Common myeloid progenitor, CD34-positive (primary cell): ENCODE measurements at regions not wholly inside any gene's neighbourhood (a gene's known extent, or its start where the extent isn't known, plus 50 kb on each side); places are given as distances from the start of the nearest gene placed in this dataset.

Source experiments
- CTCF ChIA-PET: fragments of 350-600 bp; sonication (Branson Sonifier 250); formaldehyde crosslinking; loops from one replicate; lab custom pipeline; 2021; ENCODE audit warnings: antibody characterized with exemption; lab: Charles Lee
- POLR2A ChIA-PET: fragments of 350-600 bp; sonication (Branson Sonifier 250); formaldehyde crosslinking; loops from one replicate; lab custom pipeline; 2021; ENCODE audit warnings: antibody characterized with exemption; lab: Charles Lee
- DNase-seq, 3 donors: peaks; one replicate each; pipeline versions ENCODE4 v3.0.0 to v3.0.0-alpha.2; 2013
- H3K27ac ChIP-seq, 2 experiments: 1 replicate in 1 of 2; 2 replicates in 1 of 2; pipeline ENCODE4 v1.7.0; 2013; ENCODE audit warnings: inconsistent platforms in 2 of 2, low read length in 2 of 2, mild to moderate bottlenecking in 2 of 2, low read depth in 1 of 2, moderate library complexity in 1 of 2; ENCODE audit not compliant: severe bottlenecking in 2 of 2, insufficient read depth in 1 of 2, poor library complexity in 1 of 2
- H3K27me3 ChIP-seq, 5 experiments: replicated peaks in 2 of 5; 1 replicate in 3 of 5; 2 replicates in 2 of 5; pipeline versions ENCODE4 v1.6.1 to v1.7.0; 2013; ENCODE audit warnings: low read length in 4 of 5, mild to moderate bottlenecking in 2 of 5, moderate library complexity in 2 of 5, inconsistent platforms in 1 of 5; ENCODE audit not compliant: insufficient read depth in 5 of 5, control insufficient read depth in 4 of 5
- H3K36me3 ChIP-seq, 4 experiments: 1 replicate in 2 of 4; 2 replicates in 2 of 4; pipeline versions ENCODE4 v1.6.1 to v1.7.0; 2013; ENCODE audit warnings: low read length in 3 of 4, control low read depth in 1 of 4, mild to moderate bottlenecking in 1 of 4; ENCODE audit not compliant: control insufficient read depth in 4 of 4, insufficient read depth in 4 of 4
- H3K4me1 ChIP-seq, 4 experiments: 1 replicate in 3 of 4; 2 replicates in 1 of 4; pipeline versions ENCODE4 v1.6.1 to v1.7.1; 2013; ENCODE audit warnings: low read length in 3 of 4, mild to moderate bottlenecking in 3 of 4, control low read depth in 1 of 4, inconsistent platforms in 1 of 4, moderate library complexity in 1 of 4; ENCODE audit not compliant: control insufficient read depth in 4 of 4, insufficient read depth in 4 of 4; ENCODE audit errors: control extremely low read depth in 1 of 4
- H3K4me3 ChIP-seq, 7 experiments: 1 replicate in 4 of 7; 2 replicates in 3 of 7; pipeline versions ENCODE4 v1.5.1 to v1.7.0; 2013; ENCODE audit warnings: mild to moderate bottlenecking in 7 of 7, low read length in 6 of 7, moderate library complexity in 6 of 7, inconsistent platforms in 2 of 7, low read depth in 2 of 7, control low read depth in 1 of 7; ENCODE audit not compliant: insufficient read depth in 4 of 7, control insufficient read depth in 1 of 7; ENCODE audit errors: extremely low read depth in 1 of 7
- H3K9me3 ChIP-seq, 5 experiments: 1 replicate in 4 of 5; 2 replicates in 1 of 5; pipeline versions ENCODE4 v1.6.1 to v1.7.1; 2013; ENCODE audit warnings: low read length in 4 of 5, mild to moderate bottlenecking in 2 of 5, inconsistent platforms in 1 of 5, low read depth in 1 of 5, moderate library complexity in 1 of 5; ENCODE audit not compliant: control insufficient read depth in 4 of 5, insufficient read depth in 2 of 5; ENCODE audit errors: control extremely low read depth in 1 of 5
- whole genome bisulfite sequencing: methylation state at CpG from one replicate; pipeline ENCODE4 v1.1.5; 2013; ENCODE audit not compliant: insufficient coverage; 5-methylcytosine and 5-hydroxymethylcytosine counted together

GRCh38 chr10:81136261-81136660 is 598.6 kb downstream of the SH2D4B start:
- H3K27me3 ChIP-seq = no peaks in the 10 kb centered on the region
- DNase-seq = no peak
- POLR2A ChIA-PET = no interaction called here
- 100% methylated on average over 1 of the region's 2 CpGs for WGBS
- CTCF ChIA-PET = no interaction called here
- H3K4me1 ChIP-seq = no peaks in the 10 kb centered on the region
- no peak overlapping the region for H3K27ac ChIP-seq
- H3K9me3 ChIP-seq = no peaks in the 10 kb centered on the region
- H3K4me3 ChIP-seq = no peak overlapping the region
- no peaks in the 10 kb centered on the region for H3K36me3 ChIP-seq

- ChIA-PET CTCF (no interaction called here), POLR2A (no interaction called here)
- WGBS = 99% methylated on average over 6 of the region's 8 CpGs
- H3K9me3 ChIP-seq = no peaks in the 10 kb centered on the region
- no peaks in the 10 kb centered on the region for H3K27me3 ChIP-seq
- no peak overlapping the region for H3K4me3 ChIP-seq
- H3K36me3 ChIP-seq = no peaks in the 10 kb centered on the region
- no peak for DNase-seq
- H3K27ac ChIP-seq = no peak overlapping the region
- H3K4me1 ChIP-seq = no peaks in the 10 kb centered on the region
These were observed 608.3 kb downstream of the SH2D4B start for GRCh38 chr10:81145975-81146374.

GRCh38 chr10:81146436-81146835 is 608.7 kb downstream of the SH2D4B start:
- Histone ChIP-seq H3K36me3 (no peaks in the 10 kb centered on the region), H3K27ac (no peak overlapping the region), H3K9me3 (no peaks in the 10 kb centered on the region), H3K4me3 (no peak overlapping the region), H3K4me1 (no peaks in the 10 kb centered on the region), H3K27me3 (no peaks in the 10 kb centered on the region)
- ChIA-PET POLR2A (no interaction called here), CTCF (no interaction called here)
- no peak for DNase-seq
- WGBS = 97% methylated on average over 3 of the region's 3 CpGs

GRCh38 chr10:81152656-81153055 is 615.0 kb downstream of the SH2D4B start:
- Histone ChIP-seq H3K4me3 (no peak overlapping the region), H3K9me3 (no peaks in the 10 kb centered on the region), H3K4me1 (no peaks in the 10 kb centered on the region), H3K36me3 (no peaks in the 10 kb centered on the region), H3K27ac (no peak overlapping the region), H3K27me3 (no peaks in the 10 kb centered on the region)
- ChIA-PET CTCF (interaction anchor here (1.0 kb wide), 1 partner anchor 13 kb away, joined by 3 read pairs; no protein-coding TSS in a partner anchor), POLR2A (no interaction called here)
- no peak for DNase-seq

GRCh38 chr10:81157681-81158080 is 620.0 kb downstream of the SH2D4B start:
- H3K36me3 ChIP-seq = no peaks in the 10 kb centered on the region
- ChIA-PET POLR2A (no interaction called here), CTCF (interaction anchor here (1.2 kb wide), 1 partner anchor 23 kb away, joined by 3 read pairs; no protein-coding TSS in a partner anchor)
- no peak overlapping the region for H3K4me3 ChIP-seq
- no peaks in the 10 kb centered on the region for H3K9me3 ChIP-seq
- no peaks in the 10 kb centered on the region for H3K4me1 ChIP-seq
- H3K27me3 ChIP-seq = no peaks in the 10 kb centered on the region
- no peak for DNase-seq
- H3K27ac ChIP-seq = no peak overlapping the region

- Histone ChIP-seq H3K27ac (no peak overlapping the region), H3K4me1 (no peaks in the 10 kb centered on the region), H3K4me3 (no peak overlapping the region), H3K27me3 (no peaks in the 10 kb centered on the region), H3K9me3 (peaks cover 0 to 8% (median 0%) of the 10 kb centered on the region in 5 experiments), H3K36me3 (no peaks in the 10 kb centered on the region)
- CTCF ChIA-PET = interaction anchor here (1.0 to 1.8 kb wide), 2 partner anchors 323 to 516 kb away, joined by 3 read pairs; no protein-coding TSS in a partner anchor
- WGBS = 100% methylated on average over 4 of the region's 6 CpGs
- POLR2A ChIA-PET = no interaction called here
- no peak for DNase-seq
These were observed 640.0 kb downstream of the SH2D4B start for GRCh38 chr10:81177651-81178244.

DNA sequence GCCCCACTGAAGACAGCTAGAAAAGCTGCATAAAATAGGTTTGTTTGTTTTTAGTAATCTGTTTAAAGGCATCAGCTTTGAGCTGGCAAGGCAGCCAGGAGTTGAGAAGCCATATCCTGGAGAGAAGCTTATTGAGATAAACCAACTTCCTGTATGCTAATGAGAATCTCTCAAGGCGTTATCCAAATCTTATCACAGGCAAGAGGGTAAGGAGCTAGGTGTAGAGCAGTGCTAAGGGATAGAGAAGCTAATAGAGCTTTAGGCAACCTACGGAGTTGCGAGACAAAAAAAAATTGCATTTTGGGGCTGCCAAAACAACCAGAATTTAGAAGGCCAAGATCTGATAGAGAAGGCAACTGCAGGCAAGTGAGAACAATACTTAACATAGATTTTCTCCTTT is 641.6 kb downstream of the SH2D4B start:
- Histone ChIP-seq H3K4me3 (no peak overlapping the region), H3K4me1 (no peaks in the 10 kb centered on the region), H3K27ac (no peak overlapping the region), H3K27me3 (no peaks in the 10 kb centered on the region), H3K36me3 (no peaks in the 10 kb centered on the region), H3K9me3 (peaks cover 0 to 8% (median 0%) of the 10 kb centered on the region in 5 experiments)
- POLR2A ChIA-PET = no interaction called here
- DNase-seq = no peak
- WGBS = 38% methylated on average over 1 of the region's 3 CpGs
- CTCF ChIA-PET = interaction anchor here (0.5 to 1.7 kb wide), 7 partner anchors 15 to 519 kb away, joined by 3 to 12 read pairs (median 4); no protein-coding TSS in a partner anchor
